ENCODE measurements at regions not wholly inside any gene's neighbourhood (a gene's known extent, or its start where the extent isn't known, plus 50 kb on each side); places are given as distances from the start of the nearest gene placed in this dataset.

- TF ChIP-seq RB1 (IDR thresholded peaks at IDR 0.05; ENCODE audit: low read depth) (no peak), TOE1 (IDR thresholded peaks at IDR 0.05; ENCODE audit: borderline replicate concordance) (no peak), TOE1 (CRISPR knock-in tag; IDR thresholded peaks at IDR 0.05; ENCODE audit: borderline replicate concordance, low read depth) (no peak)
- TF ChIP-seq, protein P1, sequence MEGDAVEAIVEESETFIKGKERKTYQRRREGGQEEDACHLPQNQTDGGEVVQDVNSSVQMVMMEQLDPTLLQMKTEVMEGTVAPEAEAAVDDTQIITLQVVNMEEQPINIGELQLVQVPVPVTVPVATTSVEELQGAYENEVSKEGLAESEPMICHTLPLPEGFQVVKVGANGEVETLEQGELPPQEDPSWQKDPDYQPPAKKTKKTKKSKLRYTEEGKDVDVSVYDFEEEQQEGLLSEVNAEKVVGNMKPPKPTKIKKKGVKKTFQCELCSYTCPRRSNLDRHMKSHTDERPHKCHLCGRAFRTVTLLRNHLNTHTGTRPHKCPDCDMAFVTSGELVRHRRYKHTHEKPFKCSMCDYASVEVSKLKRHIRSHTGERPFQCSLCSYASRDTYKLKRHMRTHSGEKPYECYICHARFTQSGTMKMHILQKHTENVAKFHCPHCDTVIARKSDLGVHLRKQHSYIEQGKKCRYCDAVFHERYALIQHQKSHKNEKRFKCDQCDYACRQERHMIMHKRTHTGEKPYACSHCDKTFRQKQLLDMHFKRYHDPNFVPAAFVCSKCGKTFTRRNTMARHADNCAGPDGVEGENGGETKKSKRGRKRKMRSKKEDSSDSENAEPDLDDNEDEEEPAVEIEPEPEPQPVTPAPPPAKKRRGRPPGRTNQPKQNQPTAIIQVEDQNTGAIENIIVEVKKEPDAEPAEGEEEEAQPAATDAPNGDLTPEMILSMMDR (IDR thresholded peaks at IDR 0.05 in 2 of 3, conservative IDR thresholded peaks at IDR 0.05 in 1 of 3; ENCODE audit: insufficient read depth in 2 of 3, low read depth in 1 of 3, low read length in 3 of 3) = no peak
These were observed 66.7 kb upstream of the MIR17HG start for GRCh38 chr13:91280801-91281200.

Measured in K562 (cell line).